WTC11 (cell line): ENCODE measurements at regions not wholly inside any gene's neighbourhood (a gene's known extent, or its start where the extent isn't known, plus 50 kb on each side); places are given as distances from the start of the nearest gene placed in this dataset.

Source experiments
- ATAC-seq: fragments of 200-7000 bp; cut with Tn5 transposase; 2 replicates; pipeline ENCODE4 v1.10.0; 2021; ENCODE audit warnings: mild to moderate bottlenecking, moderate library complexity
- CTCF ChIA-PET: fragments of 300-600 bp; sonication (Branson Sonifier 250); formaldehyde crosslinking; loops from one replicate; lab custom pipeline; 2021; ENCODE audit warnings: antibody characterized with exemption; lab: Charles Lee
- POLR2A ChIA-PET: fragments of 350-600 bp; sonication (Branson Sonifier 250); formaldehyde crosslinking; loops from one replicate; lab custom pipeline; 2021; ENCODE audit warnings: antibody characterized with exemption; lab: Charles Lee
- DNase-seq: peaks from one replicate; pipeline ENCODE4 v3.0.0; 2021; ENCODE audit warnings: low spot score
- H3K27ac Mint-ChIP-seq: 2 replicates; pipeline ENCODE4 v1.8.0; 2021; ENCODE audit warnings: mixed read lengths
- H3K27me3 Mint-ChIP-seq: 2 replicates; pipeline ENCODE4 v1.8.0; 2021; ENCODE audit warnings: low read depth, mild to moderate bottlenecking, moderate library complexity, mixed read lengths
- H3K36me3 Mint-ChIP-seq: 2 replicates; pipeline ENCODE4 v1.8.0; 2021; ENCODE audit warnings: mixed read lengths
- H3K4me1 Mint-ChIP-seq: 2 replicates; pipeline ENCODE4 v1.8.0; 2022; ENCODE audit warnings: mixed read lengths
- H3K4me3 Mint-ChIP-seq: 2 replicates; pipeline ENCODE4 v1.8.0; 2021; ENCODE audit warnings: mild to moderate bottlenecking, moderate library complexity, mixed read lengths
- H3K9me3 Mint-ChIP-seq: 2 replicates; pipeline ENCODE4 v1.8.0; 2021; ENCODE audit warnings: mixed read lengths
- CREM ChIP-seq: sonication (generic); formaldehyde crosslinking; IDR thresholded peaks from 2 replicates; pipeline ENCODE4 v1.8.1; 2022; ENCODE audit warnings: mild to moderate bottlenecking, missing genetic modification reagents, moderate library complexity
- ETV6 ChIP-seq: sonication (generic); formaldehyde crosslinking; IDR thresholded peaks from 2 replicates; pipeline ENCODE4 v1.8.1; 2022; ENCODE audit warnings: mild to moderate bottlenecking, missing genetic modification reagents
- HMGXB4 ChIP-seq: sonication (generic); formaldehyde crosslinking; IDR thresholded peaks from 2 replicates; pipeline ENCODE4 v1.8.1; 2023; ENCODE audit warnings: mild to moderate bottlenecking, moderate library complexity, missing genetic modification reagents
- JUN ChIP-seq: sonication (generic); formaldehyde crosslinking; IDR thresholded peaks from 2 replicates; pipeline ENCODE4 v1.8.0; 2023; ENCODE audit warnings: mild to moderate bottlenecking, missing genetic modification reagents
- NFATC4 ChIP-seq: fragments of 250-450 bp; sonication (Bioruptor Pico); IDR thresholded peaks from 2 replicates; pipeline ENCODE4 v1.9.0; 2021; ENCODE audit warnings: mild to moderate bottlenecking
- NR2C2 ChIP-seq: sonication (generic); formaldehyde crosslinking; IDR thresholded peaks from 2 replicates; pipeline ENCODE4 v1.8.0; 2022; ENCODE audit warnings: mild to moderate bottlenecking, missing genetic modification reagents
- TEAD1 ChIP-seq: sonication (generic); formaldehyde crosslinking; IDR thresholded peaks from 2 replicates; pipeline ENCODE4 v1.8.0; 2022; ENCODE audit warnings: mild to moderate bottlenecking, missing genetic modification reagents
- TP53 ChIP-seq: sonication (generic); formaldehyde crosslinking; IDR thresholded peaks from 2 replicates; pipeline ENCODE4 v1.8.1; 2023; ENCODE audit warnings: mild to moderate bottlenecking, missing genetic modification reagents
- ZNF138 ChIP-seq: sonication (generic); formaldehyde crosslinking; conservative IDR thresholded peaks from 2 replicates; pipeline ENCODE4 v1.8.1; 2022; ENCODE audit warnings: mild to moderate bottlenecking, moderate library complexity, missing genetic modification reagents
- ZNF281 ChIP-seq: sonication (generic); formaldehyde crosslinking; IDR thresholded peaks from 2 replicates; pipeline ENCODE4 v1.8.0; 2023; ENCODE audit warnings: mild to moderate bottlenecking, missing genetic modification reagents
- ZNF317 ChIP-seq: sonication (generic); formaldehyde crosslinking; IDR thresholded peaks from 2 replicates; pipeline ENCODE4 v1.8.1; 2023; ENCODE audit warnings: low read depth, mild to moderate bottlenecking, moderate library complexity, missing genetic modification reagents, borderline replicate concordance
- ZNF512 ChIP-seq: sonication (generic); formaldehyde crosslinking; IDR thresholded peaks from 2 replicates; pipeline ENCODE4 v1.8.1; 2022; ENCODE audit warnings: missing genetic modification reagents, borderline replicate concordance
- ZNF671 ChIP-seq: fragments of 250-450 bp; sonication (Bioruptor Pico); IDR thresholded peaks from 2 replicates; pipeline ENCODE4 v1.8.0; 2021; ENCODE audit warnings: mild to moderate bottlenecking
- TF ChIP-seq, protein P1 (sequence below): sonication (generic); formaldehyde crosslinking; IDR thresholded peaks from 2 replicates; pipeline ENCODE4 v1.8.0; 2022; ENCODE audit warnings: mild to moderate bottlenecking, missing genetic modification reagents
- TF ChIP-seq, protein P2 (sequence below): sonication (generic); formaldehyde crosslinking; IDR thresholded peaks from 2 replicates; pipeline ENCODE4 v1.8.1; 2023; ENCODE audit warnings: mild to moderate bottlenecking, missing genetic modification reagents
- TF ChIP-seq, protein P3 (sequence below): sonication (generic); formaldehyde crosslinking; IDR thresholded peaks from 2 replicates; pipeline ENCODE4 v1.8.1; 2023; ENCODE audit warnings: mild to moderate bottlenecking, missing genetic modification reagents
- TF ChIP-seq, protein P4 (sequence below): sonication (generic); formaldehyde crosslinking; IDR thresholded peaks from 2 replicates; pipeline ENCODE4 v1.8.0; 2023; ENCODE audit warnings: missing genetic modification reagents, mild to moderate bottlenecking, borderline replicate concordance

DNA sequence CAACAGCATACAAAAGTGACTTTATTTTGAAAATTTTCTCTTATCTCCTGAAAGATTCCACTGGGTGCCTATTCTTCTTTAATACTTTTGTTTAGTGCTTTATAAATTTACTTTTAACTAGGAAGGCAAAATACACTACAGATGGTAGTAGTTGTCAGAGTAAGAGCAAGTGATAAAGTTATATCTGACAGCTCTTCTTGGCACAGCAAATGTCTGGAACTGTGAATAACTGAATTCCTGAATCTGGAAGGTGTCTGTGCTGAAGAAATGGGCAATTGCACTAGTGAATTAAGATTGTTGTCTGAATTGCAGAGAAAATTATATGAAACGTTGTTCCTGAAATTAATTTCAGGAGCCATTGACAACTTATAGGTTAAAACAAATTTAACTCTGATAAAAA, 213.8 kb upstream of the CBLB start:
- Mint-ChIP-seq H3K9me3 (peaks cover 10% of the 10 kb centered on the region), H3K4me3 (no peak overlapping the region), H3K27me3 (no peaks in the 10 kb centered on the region), H3K4me1 (no peaks in the 10 kb centered on the region), H3K27ac (no peak overlapping the region), H3K36me3 (no peaks in the 10 kb centered on the region)
- no peak for DNase-seq
- no peak for ATAC-seq
- TF ChIP-seq NR2C2: no peak
- TF ChIP-seq TP53 (CRISPR knock-in tag): no peak
- TF ChIP-seq, protein P1, sequence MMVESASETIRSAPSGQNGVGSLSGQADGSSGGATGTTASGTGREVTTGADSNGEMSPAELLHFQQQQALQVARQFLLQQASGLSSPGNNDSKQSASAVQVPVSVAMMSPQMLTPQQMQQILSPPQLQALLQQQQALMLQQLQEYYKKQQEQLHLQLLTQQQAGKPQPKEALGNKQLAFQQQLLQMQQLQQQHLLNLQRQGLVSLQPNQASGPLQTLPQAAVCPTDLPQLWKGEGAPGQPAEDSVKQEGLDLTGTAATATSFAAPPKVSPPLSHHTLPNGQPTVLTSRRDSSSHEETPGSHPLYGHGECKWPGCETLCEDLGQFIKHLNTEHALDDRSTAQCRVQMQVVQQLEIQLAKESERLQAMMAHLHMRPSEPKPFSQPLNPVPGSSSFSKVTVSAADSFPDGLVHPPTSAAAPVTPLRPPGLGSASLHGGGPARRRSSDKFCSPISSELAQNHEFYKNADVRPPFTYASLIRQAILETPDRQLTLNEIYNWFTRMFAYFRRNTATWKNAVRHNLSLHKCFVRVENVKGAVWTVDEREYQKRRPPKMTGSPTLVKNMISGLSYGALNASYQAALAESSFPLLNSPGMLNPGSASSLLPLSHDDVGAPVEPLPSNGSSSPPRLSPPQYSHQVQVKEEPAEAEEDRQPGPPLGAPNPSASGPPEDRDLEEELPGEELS: no peak
- TF ChIP-seq ZNF671 (CRISPR knock-in tag): no peak
- no peak for TF ChIP-seq ZNF281 (CRISPR knock-in tag)
- TF ChIP-seq NFATC4: no peak
- no peak for TF ChIP-seq ZNF138 (CRISPR knock-in tag)
- no peak for TF ChIP-seq ZNF317 (CRISPR knock-in tag)
- no peak for TF ChIP-seq ETV6 (CRISPR knock-in tag)
- TF ChIP-seq TEAD1 (CRISPR knock-in tag): no peak
- TF ChIP-seq HMGXB4 (CRISPR knock-in tag): no peak
- TF ChIP-seq JUN (CRISPR knock-in tag): no peak
- TF ChIP-seq, protein P2, sequence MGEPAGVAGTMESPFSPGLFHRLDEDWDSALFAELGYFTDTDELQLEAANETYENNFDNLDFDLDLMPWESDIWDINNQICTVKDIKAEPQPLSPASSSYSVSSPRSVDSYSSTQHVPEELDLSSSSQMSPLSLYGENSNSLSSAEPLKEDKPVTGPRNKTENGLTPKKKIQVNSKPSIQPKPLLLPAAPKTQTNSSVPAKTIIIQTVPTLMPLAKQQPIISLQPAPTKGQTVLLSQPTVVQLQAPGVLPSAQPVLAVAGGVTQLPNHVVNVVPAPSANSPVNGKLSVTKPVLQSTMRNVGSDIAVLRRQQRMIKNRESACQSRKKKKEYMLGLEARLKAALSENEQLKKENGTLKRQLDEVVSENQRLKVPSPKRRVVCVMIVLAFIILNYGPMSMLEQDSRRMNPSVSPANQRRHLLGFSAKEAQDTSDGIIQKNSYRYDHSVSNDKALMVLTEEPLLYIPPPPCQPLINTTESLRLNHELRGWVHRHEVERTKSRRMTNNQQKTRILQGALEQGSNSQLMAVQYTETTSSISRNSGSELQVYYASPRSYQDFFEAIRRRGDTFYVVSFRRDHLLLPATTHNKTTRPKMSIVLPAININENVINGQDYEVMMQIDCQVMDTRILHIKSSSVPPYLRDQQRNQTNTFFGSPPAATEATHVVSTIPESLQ: no peak
- TF ChIP-seq, protein P3, sequence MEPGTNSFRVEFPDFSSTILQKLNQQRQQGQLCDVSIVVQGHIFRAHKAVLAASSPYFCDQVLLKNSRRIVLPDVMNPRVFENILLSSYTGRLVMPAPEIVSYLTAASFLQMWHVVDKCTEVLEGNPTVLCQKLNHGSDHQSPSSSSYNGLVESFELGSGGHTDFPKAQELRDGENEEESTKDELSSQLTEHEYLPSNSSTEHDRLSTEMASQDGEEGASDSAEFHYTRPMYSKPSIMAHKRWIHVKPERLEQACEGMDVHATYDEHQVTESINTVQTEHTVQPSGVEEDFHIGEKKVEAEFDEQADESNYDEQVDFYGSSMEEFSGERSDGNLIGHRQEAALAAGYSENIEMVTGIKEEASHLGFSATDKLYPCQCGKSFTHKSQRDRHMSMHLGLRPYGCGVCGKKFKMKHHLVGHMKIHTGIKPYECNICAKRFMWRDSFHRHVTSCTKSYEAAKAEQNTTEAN (CRISPR knock-in tag): no peak
- POLR2A ChIA-PET: no interaction called here
- CTCF ChIA-PET: no interaction called here

DNA sequence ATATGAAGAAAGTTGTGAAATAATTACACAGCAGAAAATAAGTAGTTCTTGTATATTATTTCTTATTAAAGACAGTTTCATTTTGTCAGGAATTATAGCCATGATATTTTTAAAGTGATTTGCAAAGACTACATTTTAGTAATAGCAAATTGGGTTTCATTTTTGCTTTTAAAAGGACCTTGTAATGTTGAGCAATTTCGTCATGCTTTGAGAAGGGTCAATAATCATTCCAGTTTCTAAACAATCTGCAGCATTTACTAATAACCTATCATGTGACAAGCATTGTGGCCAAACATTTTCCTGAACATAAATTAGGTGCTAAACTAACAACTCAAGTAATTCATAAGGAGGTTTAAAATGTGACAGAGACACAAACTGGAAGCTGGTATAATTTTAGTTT, 214.4 kb upstream of the CBLB start:
- CTCF ChIA-PET: no interaction called here
- no peak for ATAC-seq
- H3K9me3 Mint-ChIP-seq: peaks cover 13% of the 10 kb centered on the region
- TF ChIP-seq, protein P4, sequence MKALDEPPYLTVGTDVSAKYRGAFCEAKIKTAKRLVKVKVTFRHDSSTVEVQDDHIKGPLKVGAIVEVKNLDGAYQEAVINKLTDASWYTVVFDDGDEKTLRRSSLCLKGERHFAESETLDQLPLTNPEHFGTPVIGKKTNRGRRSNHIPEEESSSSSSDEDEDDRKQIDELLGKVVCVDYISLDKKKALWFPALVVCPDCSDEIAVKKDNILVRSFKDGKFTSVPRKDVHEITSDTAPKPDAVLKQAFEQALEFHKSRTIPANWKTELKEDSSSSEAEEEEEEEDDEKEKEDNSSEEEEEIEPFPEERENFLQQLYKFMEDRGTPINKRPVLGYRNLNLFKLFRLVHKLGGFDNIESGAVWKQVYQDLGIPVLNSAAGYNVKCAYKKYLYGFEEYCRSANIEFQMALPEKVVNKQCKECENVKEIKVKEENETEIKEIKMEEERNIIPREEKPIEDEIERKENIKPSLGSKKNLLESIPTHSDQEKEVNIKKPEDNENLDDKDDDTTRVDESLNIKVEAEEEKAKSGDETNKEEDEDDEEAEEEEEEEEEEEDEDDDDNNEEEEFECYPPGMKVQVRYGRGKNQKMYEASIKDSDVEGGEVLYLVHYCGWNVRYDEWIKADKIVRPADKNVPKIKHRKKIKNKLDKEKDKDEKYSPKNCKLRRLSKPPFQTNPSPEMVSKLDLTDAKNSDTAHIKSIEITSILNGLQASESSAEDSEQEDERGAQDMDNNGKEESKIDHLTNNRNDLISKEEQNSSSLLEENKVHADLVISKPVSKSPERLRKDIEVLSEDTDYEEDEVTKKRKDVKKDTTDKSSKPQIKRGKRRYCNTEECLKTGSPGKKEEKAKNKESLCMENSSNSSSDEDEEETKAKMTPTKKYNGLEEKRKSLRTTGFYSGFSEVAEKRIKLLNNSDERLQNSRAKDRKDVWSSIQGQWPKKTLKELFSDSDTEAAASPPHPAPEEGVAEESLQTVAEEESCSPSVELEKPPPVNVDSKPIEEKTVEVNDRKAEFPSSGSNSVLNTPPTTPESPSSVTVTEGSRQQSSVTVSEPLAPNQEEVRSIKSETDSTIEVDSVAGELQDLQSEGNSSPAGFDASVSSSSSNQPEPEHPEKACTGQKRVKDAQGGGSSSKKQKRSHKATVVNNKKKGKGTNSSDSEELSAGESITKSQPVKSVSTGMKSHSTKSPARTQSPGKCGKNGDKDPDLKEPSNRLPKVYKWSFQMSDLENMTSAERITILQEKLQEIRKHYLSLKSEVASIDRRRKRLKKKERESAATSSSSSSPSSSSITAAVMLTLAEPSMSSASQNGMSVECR (CRISPR knock-in tag): no peak
- TF ChIP-seq ZNF512 (CRISPR knock-in tag): no peak
- no peak for TF ChIP-seq CREM (CRISPR knock-in tag)
- no peak for TF ChIP-seq ETV6 (CRISPR knock-in tag)
- no peak for TF ChIP-seq TP53 (CRISPR knock-in tag)

More for the DNA sequence above, 214.4 kb upstream of the CBLB start:
- no peak overlapping the region for H3K27ac Mint-ChIP-seq
- no peak overlapping the region for H3K4me3 Mint-ChIP-seq
- H3K27me3 Mint-ChIP-seq: no peaks in the 10 kb centered on the region
- DNase-seq: no peak
- H3K4me1 Mint-ChIP-seq: no peaks in the 10 kb centered on the region
- H3K36me3 Mint-ChIP-seq: no peaks in the 10 kb centered on the region
- POLR2A ChIA-PET: no interaction called here
